Right hindlimb (tissue), 1 donor: ENCODE measurements at regions not wholly inside any gene's neighbourhood (a gene's known extent, or its start where the extent isn't known, plus 50 kb on each side); places are given as distances from the start of the nearest gene placed in this dataset.
"Not testable (repeated sequence)": the region's sequence is repeated elsewhere in the genome, so short reads cannot be mapped to it uniquely, and the experiment has no call there.

ENCODE experiments used
- DNase-seq: peaks from one replicate; pipeline ENCODE4 v3.0.0-alpha.2; 2018

DNA sequence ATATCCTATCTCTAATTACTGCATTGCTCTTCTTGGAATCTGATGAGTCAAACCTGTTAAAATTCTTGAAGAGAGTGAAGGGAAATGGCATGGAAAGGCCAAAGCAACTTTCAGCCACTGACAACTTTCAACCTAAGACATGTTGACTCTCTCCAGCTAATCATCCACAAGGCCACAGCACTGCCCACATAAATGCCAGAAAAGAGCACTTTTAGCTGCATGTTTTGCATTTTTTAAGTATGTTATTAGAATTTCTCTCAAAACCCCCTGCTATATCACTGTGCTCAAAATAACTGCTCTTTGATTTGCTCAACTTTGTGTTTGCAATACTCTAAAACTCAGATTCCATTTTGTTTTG lies 352.5 kb downstream of the ADGRL2 start:
- no peak for DNase-seq

DNA sequence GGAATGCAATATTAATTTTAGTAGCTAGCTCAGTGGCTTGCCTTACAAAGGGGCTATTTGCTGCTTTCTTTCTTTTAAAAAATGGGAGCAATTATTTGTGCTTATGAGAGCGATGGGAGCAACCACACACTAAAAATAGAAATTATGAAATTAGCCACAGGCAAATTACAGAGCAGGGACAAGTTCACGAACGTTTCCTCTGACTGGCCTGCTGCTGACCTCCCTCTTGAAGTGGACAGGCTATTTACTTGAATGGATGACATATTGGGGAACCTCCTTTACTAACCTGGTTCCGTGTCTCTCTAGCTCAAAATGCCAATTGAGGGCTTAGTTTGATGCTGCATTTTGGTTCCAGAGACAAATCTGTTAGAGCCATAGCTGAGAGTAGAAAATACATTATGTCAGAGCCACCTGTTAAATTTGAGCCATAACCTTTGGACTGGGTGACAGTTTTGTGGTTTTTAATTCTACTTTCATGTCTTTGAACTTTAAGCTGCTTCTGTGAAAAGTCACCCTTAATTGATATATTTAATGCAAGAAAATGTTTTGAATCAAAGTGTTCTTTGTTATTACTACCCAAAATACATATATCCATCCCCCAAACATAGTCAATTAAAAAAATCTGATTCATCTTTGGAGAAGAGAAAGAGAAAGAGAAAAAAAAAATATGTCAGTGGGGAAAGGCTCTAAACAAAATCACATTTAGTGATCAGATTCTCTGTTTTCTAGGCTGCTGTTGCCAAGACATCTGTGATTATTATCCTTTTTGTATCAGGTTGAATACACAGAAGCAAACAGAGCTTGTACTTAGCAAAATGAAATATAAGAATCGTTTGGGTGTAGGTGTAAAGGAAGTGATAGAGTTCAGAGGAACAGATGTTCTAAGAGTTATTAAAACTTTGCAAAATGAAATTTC lies 351.9 kb downstream of the ADGRL2 start:
- DNase-seq, result no peak

- no peak for DNase-seq
These were observed 344.9 kb downstream of the ADGRL2 start for GRCh38 chr1:82145656-82146055.

DNA sequence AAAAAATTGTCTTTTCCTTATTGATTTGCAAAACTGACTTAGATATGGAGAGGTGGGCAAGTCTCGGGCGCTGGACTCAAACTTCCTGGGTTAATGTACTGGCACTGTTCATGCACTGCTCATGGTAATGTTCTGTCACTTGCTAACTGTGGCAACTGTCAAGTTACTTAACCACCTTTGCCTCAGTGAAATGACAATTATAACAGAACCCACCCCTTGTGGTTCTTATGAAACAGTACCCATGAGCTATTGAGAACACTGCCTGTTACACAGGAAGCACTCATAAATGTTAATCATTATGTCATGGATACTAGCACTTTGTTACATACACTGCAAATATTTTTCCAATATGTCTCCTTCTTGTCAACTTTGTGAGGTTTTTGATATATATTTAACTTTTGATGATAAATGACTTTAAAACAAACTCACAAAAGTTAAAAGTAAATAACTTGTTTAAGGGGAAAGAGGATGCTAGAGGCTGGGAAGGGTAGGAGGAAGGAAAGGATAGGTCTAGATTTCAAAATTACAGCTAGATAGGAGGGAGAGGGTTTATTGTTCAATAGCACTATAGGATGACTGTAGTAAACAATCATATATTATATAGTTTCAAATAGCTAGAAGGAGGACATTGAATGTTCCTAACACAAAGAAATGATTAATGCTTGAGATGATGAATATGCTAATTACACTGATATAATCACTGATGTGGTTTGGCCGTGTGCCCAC lies 342.5 kb downstream of the ADGRL2 start:
- no peak for DNase-seq

DNA sequence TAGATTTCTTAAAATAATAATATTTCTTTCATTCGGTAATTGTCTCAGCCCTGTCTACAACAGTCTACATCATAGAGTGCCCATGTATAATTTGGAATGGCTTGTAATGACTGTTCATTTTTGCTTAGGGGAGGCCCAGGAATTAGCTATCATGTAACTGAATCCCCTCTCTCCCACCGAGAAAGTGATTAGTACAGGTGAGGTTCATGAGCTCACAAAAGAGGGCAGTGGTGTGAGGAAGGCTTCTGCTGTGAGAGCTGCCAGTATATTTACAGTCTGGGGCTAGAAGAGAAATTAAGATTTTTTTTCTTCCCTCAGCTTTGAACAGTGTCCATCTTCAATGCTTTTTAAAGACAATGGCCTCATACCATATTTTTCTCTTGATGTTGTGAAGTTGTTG lies 340.7 kb downstream of the ADGRL2 start:
- DNase-seq, result no peak

GRCh38 chr1:82139751-82140468 lies 339.2 kb downstream of the ADGRL2 start:
- no peak for DNase-seq

DNA sequence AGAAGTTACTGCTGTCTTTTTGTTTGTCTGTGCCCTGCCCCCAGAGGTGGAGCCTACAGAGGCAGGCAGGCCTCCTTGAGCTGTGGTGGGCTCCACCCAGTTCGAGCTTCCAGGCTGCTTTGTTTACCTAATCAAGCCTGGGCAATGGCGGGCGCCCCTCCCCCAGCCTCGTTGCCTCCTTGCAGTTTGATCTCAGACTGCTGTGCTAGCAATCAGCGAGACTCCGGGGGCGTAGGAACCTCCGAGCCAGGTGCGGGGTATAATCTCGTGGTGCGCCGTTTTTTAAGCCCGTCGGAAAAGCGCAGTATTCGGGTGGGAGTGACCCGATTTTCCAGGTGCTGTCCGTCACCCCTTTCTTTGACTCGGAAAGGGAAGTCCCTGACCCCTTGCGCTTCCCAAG lies 335.6 kb downstream of the ADGRL2 start:
- DNase-seq, result not testable (repeated sequence)

GRCh38 chr1:82125866-82126265 lies 325.1 kb downstream of the ADGRL2 start:
- no peak for DNase-seq

DNA sequence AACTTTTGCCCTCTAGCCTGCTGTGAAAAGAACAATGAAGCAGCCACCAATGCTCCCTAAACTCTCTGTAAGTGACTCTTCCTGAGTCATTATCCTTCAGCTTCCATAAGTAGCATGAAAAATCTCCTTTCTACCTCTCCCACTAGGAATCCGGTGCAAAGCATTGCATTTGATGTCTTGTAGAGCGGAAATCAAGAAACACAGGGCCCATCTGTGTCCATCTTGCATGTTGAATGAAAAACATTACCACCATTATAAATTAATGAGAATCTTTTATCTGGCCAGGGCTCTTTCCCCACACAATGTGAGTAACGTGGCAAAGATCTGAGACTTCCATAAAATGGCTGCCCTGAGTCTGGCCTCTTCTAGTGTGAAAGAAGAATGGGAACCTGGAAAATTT lies 324.4 kb downstream of the ADGRL2 start:
- DNase-seq, result no peak

DNA sequence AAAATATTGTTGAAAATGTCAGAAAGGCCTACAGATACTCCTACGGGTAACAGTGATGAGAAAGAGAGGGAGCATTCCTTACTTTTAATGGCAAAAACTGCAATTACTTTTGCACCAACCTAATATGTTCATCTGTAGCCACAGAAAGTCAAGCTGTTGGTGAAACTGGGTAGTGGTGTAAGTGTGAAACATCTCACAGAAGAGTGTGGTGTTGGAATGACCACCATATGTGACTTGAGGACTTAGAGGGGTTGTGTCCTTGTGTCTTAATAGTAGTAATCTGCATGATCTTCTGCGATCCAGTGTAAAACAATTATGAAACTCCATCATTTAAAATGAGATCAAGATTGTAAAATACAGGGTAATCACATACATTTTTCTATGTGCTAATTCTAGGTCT lies 320.7 kb downstream of the ADGRL2 start:
- DNase-seq, result no peak

GRCh38 chr1:82116105-82116504 lies 315.4 kb downstream of the ADGRL2 start:
- DNase-seq, result no peak

DNA sequence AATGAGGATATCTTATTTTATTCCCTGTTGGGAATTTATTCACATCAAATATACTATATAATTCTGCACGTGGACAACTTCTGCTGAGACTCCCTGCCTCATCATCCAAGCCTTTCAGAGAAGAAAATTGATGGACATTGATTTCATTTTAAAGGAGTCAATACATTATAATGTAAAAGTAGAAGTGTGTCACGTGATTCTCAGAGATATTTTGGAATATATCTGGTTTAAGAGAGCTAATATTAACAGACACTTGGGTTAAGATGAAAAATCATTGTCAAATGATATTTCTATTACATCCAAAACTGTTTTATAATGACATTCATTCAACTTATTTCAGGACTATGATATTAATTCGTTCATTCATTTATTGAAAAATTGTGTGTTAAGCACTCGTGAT lies 314.2 kb downstream of the ADGRL2 start:
- DNase-seq, result no peak

GRCh38 chr1:82110366-82111254 lies 309.9 kb downstream of the ADGRL2 start:
- no peak for DNase-seq

DNA sequence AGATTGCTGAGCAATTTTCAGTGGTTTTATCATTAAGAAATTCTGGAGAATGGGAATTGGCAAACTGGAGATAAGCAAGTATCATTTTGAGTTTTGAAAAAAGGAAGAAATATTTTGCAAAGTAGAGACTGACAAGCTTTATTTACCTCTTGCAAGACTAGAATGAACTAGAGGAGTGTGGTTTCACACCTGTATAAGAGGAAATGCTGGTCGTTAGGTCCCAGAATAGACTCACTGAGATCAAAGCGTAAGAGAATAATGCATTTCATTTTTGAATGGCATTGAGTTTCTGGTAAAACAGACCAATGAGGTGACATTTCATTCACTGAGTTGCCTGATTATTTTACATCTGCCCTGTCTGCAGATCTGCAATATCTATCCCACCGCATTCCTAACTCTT lies 308.1 kb downstream of the ADGRL2 start:
- DNase-seq, result no peak

DNA sequence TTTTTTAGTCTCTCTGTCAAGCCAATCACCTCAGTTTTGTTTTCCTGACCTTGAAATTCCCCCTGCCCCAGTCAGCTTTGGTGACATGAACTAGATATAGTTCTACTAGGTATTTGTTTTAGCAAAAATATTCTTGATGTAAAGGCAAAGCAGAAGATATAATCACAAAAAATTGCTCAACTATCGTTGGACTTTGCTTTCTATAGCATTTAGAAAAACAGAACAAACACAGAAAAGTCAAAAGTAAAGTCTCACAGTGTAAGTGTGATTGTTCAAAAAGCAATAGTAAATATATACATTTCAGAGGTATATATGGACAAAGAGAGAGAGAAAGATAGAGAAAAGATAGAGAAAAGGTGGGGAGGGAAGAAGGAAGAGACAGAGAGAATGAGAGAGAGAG lies 305.9 kb downstream of the ADGRL2 start:
- no peak for DNase-seq

DNA sequence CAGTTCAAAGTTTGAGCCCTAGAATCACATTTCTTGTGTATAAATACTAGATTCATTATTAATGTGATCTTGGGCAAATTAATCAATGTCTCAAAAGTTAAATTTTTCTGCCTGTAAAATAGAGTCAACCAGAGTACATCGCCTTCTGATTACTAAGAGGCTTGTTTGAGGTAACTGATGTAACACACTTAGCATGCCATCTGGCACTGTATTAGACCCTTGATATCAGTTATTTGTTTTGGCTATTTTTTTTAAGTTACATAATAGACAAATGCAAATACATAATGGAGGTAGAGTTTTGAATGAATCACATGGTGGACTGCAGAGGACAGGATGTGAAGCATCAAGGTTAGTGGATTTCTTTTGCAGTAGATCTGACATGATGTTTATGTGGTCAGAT lies 298.4 kb downstream of the ADGRL2 start:
- no peak for DNase-seq

DNA sequence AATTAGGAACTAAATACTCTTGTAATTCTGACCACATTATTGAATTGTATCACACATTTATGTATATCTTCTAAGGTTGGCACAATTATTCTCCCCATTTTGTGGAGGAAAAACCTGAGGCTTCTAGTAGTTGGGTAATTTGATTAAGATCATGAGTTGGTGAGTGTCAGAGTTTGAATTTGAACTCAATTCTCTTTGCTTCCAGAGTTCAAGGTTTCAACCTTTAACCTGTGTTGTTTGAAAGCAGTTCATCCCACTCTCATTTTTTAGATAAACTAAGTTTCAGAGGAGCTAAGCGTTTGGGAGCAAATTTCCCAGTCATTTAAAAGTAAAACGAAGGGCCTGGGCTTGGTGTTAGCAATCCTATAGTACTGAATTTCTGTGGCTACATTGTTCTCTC lies 293.4 kb downstream of the ADGRL2 start:
- DNase-seq, result no peak

- no peak for DNase-seq
These were observed 291.0 kb downstream of the ADGRL2 start for GRCh38 chr1:82091729-82092128.

DNA sequence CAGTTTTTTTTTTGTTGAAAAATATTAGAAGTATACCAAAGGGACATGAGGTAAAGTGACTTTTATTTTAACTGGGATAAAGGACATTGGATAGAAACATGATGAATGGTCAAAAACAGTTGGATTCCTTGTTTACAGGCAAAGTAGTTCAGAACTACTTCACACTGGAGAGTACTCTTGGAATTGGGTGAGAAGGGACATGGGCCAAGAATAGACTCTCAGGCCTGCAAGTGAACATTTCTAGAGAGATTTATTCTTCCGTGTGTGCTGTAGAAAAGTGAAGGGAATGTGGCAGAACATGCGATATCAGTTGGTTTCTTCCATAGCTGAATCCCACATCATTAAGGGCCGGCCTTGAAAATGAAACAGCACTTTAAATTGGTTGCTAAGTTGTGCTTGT lies 290.5 kb downstream of the ADGRL2 start:
- no peak for DNase-seq

GRCh38 chr1:82090104-82090503 lies 289.4 kb downstream of the ADGRL2 start:
- no peak for DNase-seq

DNA sequence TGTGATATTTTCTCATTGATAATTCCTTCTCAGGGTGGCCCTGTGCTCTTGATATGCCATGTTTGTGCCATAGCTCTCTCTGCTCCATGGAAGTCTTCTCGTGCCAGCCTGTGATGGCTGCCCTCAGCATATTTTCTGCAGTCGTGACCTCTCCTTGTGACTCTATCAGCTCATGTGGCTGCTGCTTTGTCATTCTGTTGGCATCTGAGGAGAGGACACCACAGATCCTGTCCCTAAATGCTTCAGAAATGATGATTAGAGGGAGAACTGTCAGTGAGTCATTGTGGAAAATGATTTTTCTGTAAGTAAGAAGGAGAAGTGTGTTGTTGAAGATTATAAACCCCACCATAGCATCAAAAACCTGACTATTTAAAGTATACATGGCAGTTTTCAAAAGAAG lies 286.0 kb downstream of the ADGRL2 start:
- no peak for DNase-seq

DNA sequence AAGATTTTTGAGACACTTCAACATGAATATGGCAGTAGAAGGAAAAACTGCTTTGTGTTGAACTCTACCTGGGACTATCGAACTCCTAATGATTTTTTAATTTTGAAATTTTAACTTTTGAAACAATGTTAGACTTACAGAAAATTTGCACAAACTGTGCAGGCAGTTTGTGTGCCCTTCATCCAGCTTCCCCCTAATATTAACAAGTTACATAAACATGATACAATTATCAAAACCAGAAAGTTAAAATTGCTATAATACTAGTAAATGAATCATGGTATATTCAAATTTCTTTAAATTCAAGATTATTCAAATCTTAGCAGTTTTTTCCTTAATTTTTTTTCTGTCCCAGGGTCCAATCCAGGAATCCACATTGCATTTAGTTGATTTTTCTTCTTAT lies 278.9 kb downstream of the ADGRL2 start:
- no peak for DNase-seq

GRCh38 chr1:82073659-82074058 lies 272.9 kb downstream of the ADGRL2 start:
- DNase-seq, result no peak
